ENCODE measurements at regions not wholly inside any gene's neighbourhood (a gene's known extent, or its start where the extent isn't known, plus 50 kb on each side); places are given as distances from the start of the nearest gene placed in this dataset.

- TF ChIP-seq EZH2 (IDR thresholded peaks at IDR 0.05): no peak
- TF ChIP-seq POLR2AphosphoS5 (IDR thresholded peaks at IDR 0.05; ENCODE audit: borderline replicate concordance, low read depth, low read length): no peak
- TF ChIP-seq FOXP2 (optimal IDR thresholded peaks at IDR 0.05; ENCODE audit: control extremely low read depth, extremely low read length, insufficient read depth): no peak
Observed at GRCh38 chr2:21836719-21837118, 713.0 kb downstream of the TDRD15 start.

Measured in SK-N-MC (cell line).